Testis (tissue), 2 donors: ENCODE measurements at regions not wholly inside any gene's neighbourhood (a gene's known extent, or its start where the extent isn't known, plus 50 kb on each side); places are given as distances from the start of the nearest gene placed in this dataset.

Experiments
- DNase-seq: peaks from one replicate; pipeline ENCODE4 v3.0.0-alpha.2; 2019
- H3K27ac ChIP-seq, 2 donors: fragments of 200-600 bp; sonication (generic); one replicate each; pipeline ENCODE4 v1.5.1; 2019
- H3K27me3 ChIP-seq: fragments of 200-600 bp; sonication (generic); one replicate; pipeline ENCODE4 v1.5.1; 2019
- H3K36me3 ChIP-seq: fragments of 200-600 bp; sonication (generic); one replicate; pipeline ENCODE4 v1.5.1; 2017; ENCODE audit warnings: low read depth; ENCODE audit errors: missing control alignments
- H3K4me1 ChIP-seq: fragments of 200-600 bp; sonication (generic); one replicate; pipeline ENCODE4 v1.5.1; 2019
- H3K4me3 ChIP-seq, 2 donors: fragments of 200-600 bp; sonication (generic); one replicate each; pipeline ENCODE4 v1.5.1; 2017 to 2019
- H3K9me3 ChIP-seq: fragments of 200-600 bp; sonication (generic); one replicate; pipeline ENCODE4 v1.5.1; 2017
- CTCF ChIP-seq, 3 experiments: fragments of 450-650 bp in 2 of 3; fragments of 200-600 bp in 1 of 3; sonication (generic) in 1 of 3; IDR thresholded peaks; one replicate each; pipeline ENCODE4 v1.5.1; 2016 to 2019; ENCODE audit warnings: antibody characterized with exemption in 3 of 3, mild to moderate bottlenecking in 2 of 3, moderate library complexity in 1 of 3
- POLR2A ChIP-seq: fragments of 450-650 bp; IDR thresholded peaks from one replicate; pipeline ENCODE4 v1.6.1; 2017; ENCODE audit warnings: antibody characterized with exemption, mild to moderate bottlenecking, moderate library complexity
- WGBS, 2 donors: methylation state at CpG; one replicate each; pipeline ENCODE4 v1.1.5; 2018; 5-methylcytosine and 5-hydroxymethylcytosine counted together
- intact Hi-C: fragments of 100-400 bp; cut with DNase I; formaldehyde crosslinking; loops from one replicate; pipeline ENCODE4 v1.15.1; 2023; ENCODE audit warnings: low total_unique reads

GRCh38 chr13:81058211-81058915 lies 717.4 kb upstream of the SPRY2 start:
- Histone ChIP-seq H3K36me3 (no peaks in the 10 kb centered on the region), H3K27me3 (no peaks in the 10 kb centered on the region), H3K9me3 (no peaks in the 10 kb centered on the region), H3K4me3 (no peak overlapping the region), H3K4me1 (no peaks in the 10 kb centered on the region), H3K27ac (no peak overlapping the region)
- TF ChIP-seq POLR2A: no peak
- TF ChIP-seq CTCF (IDR thresholded peaks at IDR 0.05): no peak
- 63 to 74% methylated on average over 3 of the region's 3 CpGs for WGBS, 2 donors
- no peak for DNase-seq
- intact Hi-C loops: no loop called here

GRCh38 chr13:81051873-81052272 lies 710.9 kb upstream of the SPRY2 start:
- no peak overlapping the region for H3K4me3 ChIP-seq
- H3K4me1 ChIP-seq: no peaks in the 10 kb centered on the region
- no peak for TF ChIP-seq CTCF (IDR thresholded peaks at IDR 0.05)
- no peak for TF ChIP-seq POLR2A
- no peaks in the 10 kb centered on the region for H3K9me3 ChIP-seq
- intact Hi-C loops: no loop called here
- DNase-seq: no peak
- H3K36me3 ChIP-seq: no peaks in the 10 kb centered on the region
- H3K27me3 ChIP-seq: no peaks in the 10 kb centered on the region
- no peak overlapping the region for H3K27ac ChIP-seq

GRCh38 chr13:81048026-81048461 lies 707.1 kb upstream of the SPRY2 start:
- no peaks in the 10 kb centered on the region for H3K27me3 ChIP-seq
- H3K9me3 ChIP-seq: no peaks in the 10 kb centered on the region
- TF ChIP-seq POLR2A: no peak
- TF ChIP-seq CTCF (IDR thresholded peaks at IDR 0.05): no peak
- H3K36me3 ChIP-seq: no peaks in the 10 kb centered on the region
- no peak for DNase-seq
- 76 to 77% methylated on average over 7 of the region's 7 CpGs for WGBS, 2 donors
- no peaks in the 10 kb centered on the region for H3K4me1 ChIP-seq
- no peak overlapping the region for H3K4me3 ChIP-seq
- H3K27ac ChIP-seq: no peak overlapping the region
- intact Hi-C loops: no loop called here

- no peak overlapping the region for H3K27ac ChIP-seq
- H3K9me3 ChIP-seq: no peaks in the 10 kb centered on the region
- 60 to 64% methylated on average over 1 of the region's 1 CpG for WGBS, 2 donors
- no peaks in the 10 kb centered on the region for H3K27me3 ChIP-seq
- intact Hi-C loops: no loop called here
- TF ChIP-seq POLR2A (no peak), CTCF (IDR thresholded peaks at IDR 0.05) (no peak)
- DNase-seq: no peak
- H3K4me3 ChIP-seq: no peak overlapping the region
- no peaks in the 10 kb centered on the region for H3K4me1 ChIP-seq
- H3K36me3 ChIP-seq: no peaks in the 10 kb centered on the region
These were observed 700.8 kb upstream of the SPRY2 start for GRCh38 chr13:81041761-81042160.

GRCh38 chr13:81031996-81032395 lies 691.1 kb upstream of the SPRY2 start:
- 72 to 96% methylated on average over 1 of the region's 1 CpG for WGBS, 2 donors

More at GRCh38 chr13:81031996-81032395, 691.1 kb upstream of the SPRY2 start:
- no peaks in the 10 kb centered on the region for H3K9me3 ChIP-seq
- H3K4me3 ChIP-seq: no peak overlapping the region
- intact Hi-C loops: no loop called here
- TF ChIP-seq CTCF (IDR thresholded peaks at IDR 0.05) (no peak), POLR2A (no peak)
- no peaks in the 10 kb centered on the region for H3K4me1 ChIP-seq
- DNase-seq: no peak
- H3K36me3 ChIP-seq: no peaks in the 10 kb centered on the region
- no peak overlapping the region for H3K27ac ChIP-seq
- no peaks in the 10 kb centered on the region for H3K27me3 ChIP-seq
